ENCODE measurements at regions not wholly inside any gene's neighbourhood (a gene's known extent, or its start where the extent isn't known, plus 50 kb on each side); places are given as distances from the start of the nearest gene placed in this dataset.

DNA sequence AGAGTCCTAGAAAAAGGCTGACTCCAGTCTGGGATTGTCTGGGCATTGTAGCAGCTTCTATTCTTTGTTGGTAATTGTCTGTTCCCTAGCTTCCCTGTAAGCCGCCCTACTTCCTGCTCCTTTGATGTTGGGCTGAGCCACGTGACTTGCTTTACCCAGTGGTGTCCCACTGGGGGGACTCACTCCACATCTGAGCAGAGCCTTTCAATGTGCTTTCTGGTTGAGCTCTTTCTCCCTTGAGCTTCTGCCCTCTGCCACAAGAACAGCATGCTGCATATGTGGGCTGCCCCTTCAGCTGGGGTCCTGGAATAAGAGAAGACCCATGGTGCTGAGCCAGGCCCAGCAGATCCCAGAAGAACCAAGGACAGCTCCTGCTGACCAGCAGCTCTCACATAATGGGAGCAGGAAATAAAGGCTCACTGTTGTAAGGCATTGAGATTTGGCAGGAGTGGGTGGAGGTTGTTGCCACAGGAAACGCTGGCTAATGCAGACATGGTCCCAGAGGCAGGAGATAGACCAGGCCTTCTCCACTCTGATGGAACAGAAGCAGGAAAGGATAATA lies 276.3 kb upstream of the GJB5 start:
- TF ChIP-seq EZH2 (IDR thresholded peaks at IDR 0.05; ENCODE audit: borderline replicate concordance, low read length): no peak
- TF ChIP-seq, protein P1, sequence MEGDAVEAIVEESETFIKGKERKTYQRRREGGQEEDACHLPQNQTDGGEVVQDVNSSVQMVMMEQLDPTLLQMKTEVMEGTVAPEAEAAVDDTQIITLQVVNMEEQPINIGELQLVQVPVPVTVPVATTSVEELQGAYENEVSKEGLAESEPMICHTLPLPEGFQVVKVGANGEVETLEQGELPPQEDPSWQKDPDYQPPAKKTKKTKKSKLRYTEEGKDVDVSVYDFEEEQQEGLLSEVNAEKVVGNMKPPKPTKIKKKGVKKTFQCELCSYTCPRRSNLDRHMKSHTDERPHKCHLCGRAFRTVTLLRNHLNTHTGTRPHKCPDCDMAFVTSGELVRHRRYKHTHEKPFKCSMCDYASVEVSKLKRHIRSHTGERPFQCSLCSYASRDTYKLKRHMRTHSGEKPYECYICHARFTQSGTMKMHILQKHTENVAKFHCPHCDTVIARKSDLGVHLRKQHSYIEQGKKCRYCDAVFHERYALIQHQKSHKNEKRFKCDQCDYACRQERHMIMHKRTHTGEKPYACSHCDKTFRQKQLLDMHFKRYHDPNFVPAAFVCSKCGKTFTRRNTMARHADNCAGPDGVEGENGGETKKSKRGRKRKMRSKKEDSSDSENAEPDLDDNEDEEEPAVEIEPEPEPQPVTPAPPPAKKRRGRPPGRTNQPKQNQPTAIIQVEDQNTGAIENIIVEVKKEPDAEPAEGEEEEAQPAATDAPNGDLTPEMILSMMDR (IDR thresholded peaks at IDR 0.05; ENCODE audit: low read length): no peak
